ENCODE measurements at regions not wholly inside any gene's neighbourhood (a gene's known extent, or its start where the extent isn't known, plus 50 kb on each side); places are given as distances from the start of the nearest gene placed in this dataset.

GRCh38 chr2:37471994-37472393 is 127.6 kb downstream of the QPCT start:
- no peak for DNase-seq (ENCODE audit: low spot score)

- no peak for DNase-seq (ENCODE audit: low spot score)
These were observed 128.5 kb downstream of the QPCT start for GRCh38 chr2:37472959-37473358.

- DNase-seq (ENCODE audit: low spot score) = no peak
These were observed 132.0 kb downstream of the QPCT start for GRCh38 chr2:37476411-37476810.

- no peak for DNase-seq (ENCODE audit: low spot score)
These were observed 133.5 kb downstream of the QPCT start for GRCh38 chr2:37477921-37478320.

GRCh38 chr2:37481244-37481643 is 136.8 kb downstream of the QPCT start:
- no peak for DNase-seq (ENCODE audit: low spot score)

GRCh38 chr2:37489041-37489456 is 144.6 kb downstream of the QPCT start:
- DNase-seq (ENCODE audit: low spot score) = no peak

- DNase-seq (ENCODE audit: low spot score) = no peak
These were observed 145.1 kb downstream of the QPCT start for GRCh38 chr2:37489536-37489935.

- no peak for DNase-seq (ENCODE audit: low spot score)
These were observed 149.0 kb downstream of the QPCT start for GRCh38 chr2:37493425-37493824.

- DNase-seq (ENCODE audit: low spot score) = no peak
These were observed 154.7 kb downstream of the QPCT start for GRCh38 chr2:37499113-37499512.

GRCh38 chr2:37500031-37500430 is 155.6 kb downstream of the QPCT start:
- DNase-seq (ENCODE audit: low spot score) = peak; percentile 24

- DNase-seq (ENCODE audit: low spot score) = no peak
These were observed 156.7 kb downstream of the QPCT start for GRCh38 chr2:37501113-37501512.

- no peak for DNase-seq (ENCODE audit: low spot score)
These were observed 162.1 kb downstream of the QPCT start for GRCh38 chr2:37506407-37507050.

GRCh38 chr2:37507051-37507410 is 162.6 kb downstream of the QPCT start:
- no peak for DNase-seq (ENCODE audit: low spot score)

- no peak for DNase-seq (ENCODE audit: low spot score)
These were observed 163.3 kb downstream of the QPCT start for GRCh38 chr2:37507703-37508102.

- no peak for DNase-seq (ENCODE audit: low spot score)
These were observed 158.5 kb downstream of the CDC42EP3 start for GRCh38 chr2:37512971-37513370.

- no peak for DNase-seq (ENCODE audit: low spot score)
These were observed 147.6 kb downstream of the CDC42EP3 start for GRCh38 chr2:37523814-37524362.

GRCh38 chr2:37526323-37526722 is 145.1 kb downstream of the CDC42EP3 start:
- peak; percentile 7 for DNase-seq (ENCODE audit: low spot score)

GRCh38 chr2:37526856-37527255 is 144.6 kb downstream of the CDC42EP3 start:
- no peak for DNase-seq (ENCODE audit: low spot score)

- no peak for DNase-seq (ENCODE audit: low spot score)
These were observed 144.1 kb downstream of the CDC42EP3 start for GRCh38 chr2:37527361-37527760.

GRCh38 chr2:37529830-37530415 is 141.5 kb downstream of the CDC42EP3 start:
- peak; percentile 15 for DNase-seq (ENCODE audit: low spot score)

GRCh38 chr2:37532503-37532902 is 138.9 kb downstream of the CDC42EP3 start:
- DNase-seq (ENCODE audit: low spot score) = no peak

- no peak for DNase-seq (ENCODE audit: low spot score)
These were observed 134.1 kb downstream of the CDC42EP3 start for GRCh38 chr2:37537316-37537715.

GRCh38 chr2:37541516-37541915 is 129.9 kb downstream of the CDC42EP3 start:
- DNase-seq (ENCODE audit: low spot score) = no peak

- DNase-seq (ENCODE audit: low spot score) = no peak
These were observed 127.4 kb downstream of the CDC42EP3 start for GRCh38 chr2:37543999-37544557.
